ENCODE measurements at regions not wholly inside any gene's neighbourhood (a gene's known extent, or its start where the extent isn't known, plus 50 kb on each side); places are given as distances from the start of the nearest gene placed in this dataset.

DNA sequence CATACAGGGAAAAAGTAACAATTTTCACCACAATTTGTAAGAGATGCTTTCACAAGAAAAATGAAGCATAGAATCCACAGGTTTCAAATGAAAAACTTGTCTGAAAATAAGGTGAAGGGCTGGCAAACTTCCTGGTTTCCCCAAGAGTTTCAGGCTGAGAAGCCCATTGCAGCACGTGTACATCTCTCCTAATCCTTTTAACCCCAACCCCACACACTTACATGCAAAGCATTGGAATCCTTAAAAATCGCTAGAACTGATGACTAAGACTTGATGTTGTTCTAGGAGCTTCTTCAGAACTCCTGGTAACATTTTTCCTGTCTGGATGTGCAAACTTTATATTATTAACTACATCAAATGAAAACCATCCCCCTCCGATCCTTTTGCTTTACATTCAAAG is 317.8 kb upstream of the RGMB start (continued):
- TF ChIP-seq, protein P1, sequence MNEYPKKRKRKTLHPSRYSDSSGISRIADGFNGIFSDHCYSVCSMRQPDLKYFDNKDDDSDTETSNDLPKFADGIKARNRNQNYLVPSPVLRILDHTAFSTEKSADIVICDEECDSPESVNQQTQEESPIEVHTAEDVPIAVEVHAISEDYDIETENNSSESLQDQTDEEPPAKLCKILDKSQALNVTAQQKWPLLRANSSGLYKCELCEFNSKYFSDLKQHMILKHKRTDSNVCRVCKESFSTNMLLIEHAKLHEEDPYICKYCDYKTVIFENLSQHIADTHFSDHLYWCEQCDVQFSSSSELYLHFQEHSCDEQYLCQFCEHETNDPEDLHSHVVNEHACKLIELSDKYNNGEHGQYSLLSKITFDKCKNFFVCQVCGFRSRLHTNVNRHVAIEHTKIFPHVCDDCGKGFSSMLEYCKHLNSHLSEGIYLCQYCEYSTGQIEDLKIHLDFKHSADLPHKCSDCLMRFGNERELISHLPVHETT (tag by site-specific recombination; IDR thresholded peaks at IDR 0.05) = no peak
- TF ChIP-seq ZEB2 (tag by site-specific recombination; IDR thresholded peaks at IDR 0.05) = no peak

- ChIA-PET POLR2A (no interaction called here), CTCF (interaction anchor here (1.2 kb wide), 1 partner anchor 311 kb away, joined by 6 read pairs; no protein-coding TSS in a partner anchor)
- TF ChIP-seq ZSCAN23 (tag by site-specific recombination; IDR thresholded peaks at IDR 0.05) (no peak), ZNF335 (tag by site-specific recombination; conservative IDR thresholded peaks at IDR 0.05) (no peak), MEIS1 (CRISPR knock-in tag; IDR thresholded peaks at IDR 0.05; ENCODE audit: borderline replicate concordance) (no peak), ZNF600 (tag by site-specific recombination; IDR thresholded peaks at IDR 0.05) (no peak), KLF9 (tag by site-specific recombination; IDR thresholded peaks at IDR 0.05; ENCODE audit: low read depth) (no peak), BCL11B (tag by site-specific recombination; IDR thresholded peaks at IDR 0.05; ENCODE audit: low read depth) (no peak), ZNF362 (tag by site-specific recombination; IDR thresholded peaks at IDR 0.05) (no peak), ZNF610 (tag by site-specific recombination; IDR thresholded peaks at IDR 0.05; ENCODE audit: borderline replicate concordance) (no peak), ZNF391 (tag by site-specific recombination; IDR thresholded peaks at IDR 0.05; ENCODE audit: borderline replicate concordance, low read depth) (no peak), ZBTB1 (tag by site-specific recombination; IDR thresholded peaks at IDR 0.05) (no peak), ZNF112 (tag by site-specific recombination; IDR thresholded peaks at IDR 0.05) (no peak), ZNF248 (tag by site-specific recombination; IDR thresholded peaks at IDR 0.05) (no peak), IKZF3 (tag by site-specific recombination; IDR thresholded peaks at IDR 0.05) (no peak), GLI2 (tag by site-specific recombination; IDR thresholded peaks at IDR 0.05; ENCODE audit: borderline replicate concordance, low read depth) (no peak), GLIS2 (tag by site-specific recombination; IDR thresholded peaks at IDR 0.05) (no peak), ZNF140 (tag by site-specific recombination; IDR thresholded peaks at IDR 0.05) (no peak)
- TF ChIP-seq, protein P2, sequence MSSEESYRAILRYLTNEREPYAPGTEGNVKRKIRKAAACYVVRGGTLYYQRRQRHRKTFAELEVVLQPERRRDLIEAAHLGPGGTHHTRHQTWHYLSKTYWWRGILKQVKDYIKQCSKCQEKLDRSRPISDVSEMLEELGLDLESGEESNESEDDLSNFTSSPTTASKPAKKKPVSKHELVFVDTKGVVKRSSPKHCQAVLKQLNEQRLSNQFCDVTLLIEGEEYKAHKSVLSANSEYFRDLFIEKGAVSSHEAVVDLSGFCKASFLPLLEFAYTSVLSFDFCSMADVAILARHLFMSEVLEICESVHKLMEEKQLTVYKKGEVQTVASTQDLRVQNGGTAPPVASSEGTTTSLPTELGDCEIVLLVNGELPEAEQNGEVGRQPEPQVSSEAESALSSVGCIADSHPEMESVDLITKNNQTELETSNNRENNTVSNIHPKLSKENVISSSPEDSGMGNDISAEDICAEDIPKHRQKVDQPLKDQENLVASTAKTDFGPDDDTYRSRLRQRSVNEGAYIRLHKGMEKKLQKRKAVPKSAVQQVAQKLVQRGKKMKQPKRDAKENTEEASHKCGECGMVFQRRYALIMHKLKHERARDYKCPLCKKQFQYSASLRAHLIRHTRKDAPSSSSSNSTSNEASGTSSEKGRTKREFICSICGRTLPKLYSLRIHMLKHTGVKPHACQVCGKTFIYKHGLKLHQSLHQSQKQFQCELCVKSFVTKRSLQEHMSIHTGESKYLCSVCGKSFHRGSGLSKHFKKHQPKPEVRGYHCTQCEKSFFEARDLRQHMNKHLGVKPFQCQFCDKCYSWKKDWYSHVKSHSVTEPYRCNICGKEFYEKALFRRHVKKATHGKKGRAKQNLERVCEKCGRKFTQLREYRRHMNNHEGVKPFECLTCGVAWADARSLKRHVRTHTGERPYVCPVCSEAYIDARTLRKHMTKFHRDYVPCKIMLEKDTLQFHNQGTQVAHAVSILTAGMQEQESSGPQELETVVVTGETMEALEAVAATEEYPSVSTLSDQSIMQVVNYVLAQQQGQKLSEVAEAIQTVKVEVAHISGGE (tag by site-specific recombination; conservative IDR thresholded peaks at IDR 0.05; ENCODE audit: low read depth) = no peak
- TF ChIP-seq, protein P3, sequence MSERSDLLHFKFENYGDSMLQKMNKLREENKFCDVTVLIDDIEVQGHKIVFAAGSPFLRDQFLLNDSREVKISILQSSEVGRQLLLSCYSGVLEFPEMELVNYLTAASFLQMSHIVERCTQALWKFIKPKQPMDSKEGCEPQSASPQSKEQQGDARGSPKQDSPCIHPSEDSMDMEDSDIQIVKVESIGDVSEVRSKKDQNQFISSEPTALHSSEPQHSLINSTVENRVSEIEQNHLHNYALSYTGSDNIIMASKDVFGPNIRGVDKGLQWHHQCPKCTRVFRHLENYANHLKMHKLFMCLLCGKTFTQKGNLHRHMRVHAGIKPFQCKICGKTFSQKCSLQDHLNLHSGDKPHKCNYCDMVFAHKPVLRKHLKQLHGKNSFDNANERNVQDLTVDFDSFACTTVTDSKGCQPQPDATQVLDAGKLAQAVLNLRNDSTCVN (tag by site-specific recombination; optimal IDR thresholded peaks at IDR 0.05) = no peak
- TF ChIP-seq, protein P4, sequence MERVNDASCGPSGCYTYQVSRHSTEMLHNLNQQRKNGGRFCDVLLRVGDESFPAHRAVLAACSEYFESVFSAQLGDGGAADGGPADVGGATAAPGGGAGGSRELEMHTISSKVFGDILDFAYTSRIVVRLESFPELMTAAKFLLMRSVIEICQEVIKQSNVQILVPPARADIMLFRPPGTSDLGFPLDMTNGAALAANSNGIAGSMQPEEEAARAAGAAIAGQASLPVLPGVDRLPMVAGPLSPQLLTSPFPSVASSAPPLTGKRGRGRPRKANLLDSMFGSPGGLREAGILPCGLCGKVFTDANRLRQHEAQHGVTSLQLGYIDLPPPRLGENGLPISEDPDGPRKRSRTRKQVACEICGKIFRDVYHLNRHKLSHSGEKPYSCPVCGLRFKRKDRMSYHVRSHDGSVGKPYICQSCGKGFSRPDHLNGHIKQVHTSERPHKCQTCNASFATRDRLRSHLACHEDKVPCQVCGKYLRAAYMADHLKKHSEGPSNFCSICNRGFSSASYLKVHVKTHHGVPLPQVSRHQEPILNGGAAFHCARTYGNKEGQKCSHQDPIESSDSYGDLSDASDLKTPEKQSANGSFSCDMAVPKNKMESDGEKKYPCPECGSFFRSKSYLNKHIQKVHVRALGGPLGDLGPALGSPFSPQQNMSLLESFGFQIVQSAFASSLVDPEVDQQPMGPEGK (tag by site-specific recombination; IDR thresholded peaks at IDR 0.05) = no peak
- TF ChIP-seq, protein P1 (tag by site-specific recombination; IDR thresholded peaks at IDR 0.05) = no peak
Observed at GRCh38 chr5:98458004-98458403, 315.5 kb upstream of the RGMB start.

More at GRCh38 chr5:98458004-98458403, 315.5 kb upstream of the RGMB start:
- Histone ChIP-seq H3K4me1 (ENCODE audit: control insufficient read depth, insufficient read depth, low read length) (no peaks in the 10 kb centered on the region), H3K9me3 (ENCODE audit: control insufficient read depth, insufficient read depth, low read depth, low read length) (no peaks in the 10 kb centered on the region), H3K36me3 (ENCODE audit: control insufficient read depth in 2 of 2, insufficient read depth in 1 of 2, low read length in 2 of 2) (no peaks in the 10 kb centered on the region), H3K4me3 (ENCODE audit: low read depth, low read length) (no peak overlapping the region), H3K27ac (ENCODE audit: extremely low read depth, low read depth, low read length) (no peak overlapping the region)
